Panc1 (cell line): ENCODE measurements at regions not wholly inside any gene's neighbourhood (a gene's known extent, or its start where the extent isn't known, plus 50 kb on each side); places are given as distances from the start of the nearest gene placed in this dataset.

Source experiments
- POLR2AphosphoS5 ChIP-seq: IDR thresholded peaks from 2 replicates; pipeline ENCODE4 v1.6.1; 2012; ENCODE audit warnings: mild to moderate bottlenecking, low read depth, low read length, moderate library complexity
- TF ChIP-seq, protein P1 (sequence below): fragments of 450-650 bp; IDR thresholded peaks from 2 replicates; pipeline ENCODE4 v1.5.1; 2017; ENCODE audit warnings: mild to moderate bottlenecking

DNA sequence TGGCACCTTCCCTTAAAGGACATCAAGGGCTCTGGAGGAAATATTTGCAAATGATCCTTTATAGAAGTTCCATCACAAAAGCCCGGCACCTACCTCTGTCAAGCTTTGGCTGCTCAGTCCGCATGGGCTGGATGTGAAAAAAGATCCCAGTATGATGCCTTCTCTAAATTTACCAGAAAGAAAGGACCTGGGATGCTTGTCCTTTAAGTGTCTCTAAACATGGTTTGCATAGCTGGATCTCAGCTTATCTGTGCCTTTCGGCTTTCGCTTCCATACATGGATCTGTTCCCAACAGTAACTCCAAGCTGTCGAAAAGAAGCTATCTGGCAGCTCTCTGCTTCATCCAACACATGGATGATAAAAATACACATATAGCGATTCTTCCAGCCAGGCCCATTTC is 60.4 kb upstream of the SLC8A1 start:
- TF ChIP-seq, protein P1, sequence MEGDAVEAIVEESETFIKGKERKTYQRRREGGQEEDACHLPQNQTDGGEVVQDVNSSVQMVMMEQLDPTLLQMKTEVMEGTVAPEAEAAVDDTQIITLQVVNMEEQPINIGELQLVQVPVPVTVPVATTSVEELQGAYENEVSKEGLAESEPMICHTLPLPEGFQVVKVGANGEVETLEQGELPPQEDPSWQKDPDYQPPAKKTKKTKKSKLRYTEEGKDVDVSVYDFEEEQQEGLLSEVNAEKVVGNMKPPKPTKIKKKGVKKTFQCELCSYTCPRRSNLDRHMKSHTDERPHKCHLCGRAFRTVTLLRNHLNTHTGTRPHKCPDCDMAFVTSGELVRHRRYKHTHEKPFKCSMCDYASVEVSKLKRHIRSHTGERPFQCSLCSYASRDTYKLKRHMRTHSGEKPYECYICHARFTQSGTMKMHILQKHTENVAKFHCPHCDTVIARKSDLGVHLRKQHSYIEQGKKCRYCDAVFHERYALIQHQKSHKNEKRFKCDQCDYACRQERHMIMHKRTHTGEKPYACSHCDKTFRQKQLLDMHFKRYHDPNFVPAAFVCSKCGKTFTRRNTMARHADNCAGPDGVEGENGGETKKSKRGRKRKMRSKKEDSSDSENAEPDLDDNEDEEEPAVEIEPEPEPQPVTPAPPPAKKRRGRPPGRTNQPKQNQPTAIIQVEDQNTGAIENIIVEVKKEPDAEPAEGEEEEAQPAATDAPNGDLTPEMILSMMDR = no peak
- no peak for TF ChIP-seq POLR2AphosphoS5
